ENCODE measurements at regions not wholly inside any gene's neighbourhood (a gene's known extent, or its start where the extent isn't known, plus 50 kb on each side); places are given as distances from the start of the nearest gene placed in this dataset.

- H2AFZ ChIP-seq (ENCODE audit: insufficient read depth, low read length, poor library complexity): no peak overlapping the region
Observed at GRCh38 chr11:121877152-121877551, 238.9 kb downstream of the BLID start.

DNA sequence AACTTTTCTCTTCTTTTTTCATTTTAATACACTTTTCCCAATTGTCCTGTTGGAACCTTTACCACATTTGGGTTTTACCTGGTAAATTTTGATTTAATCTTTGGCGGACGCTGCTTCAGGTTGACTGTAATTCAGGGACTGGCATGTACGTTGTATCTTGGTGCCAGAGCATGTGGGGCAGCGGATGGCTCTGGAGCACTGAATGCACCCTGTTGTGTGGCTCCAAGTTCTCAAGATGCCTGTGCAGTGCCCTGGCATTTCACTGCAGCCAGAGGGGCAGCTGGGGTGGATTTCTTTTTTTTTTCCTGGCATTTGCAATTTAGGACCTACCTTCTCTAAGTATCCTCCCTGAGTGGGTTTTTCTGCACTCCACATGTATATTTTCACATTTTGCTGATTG lies 242.2 kb downstream of the BLID start:
- H2BK12ac ChIP-seq (ENCODE audit: low read length): no peak overlapping the region
- WGBS (ENCODE audit: extremely low coverage, insufficient coverage, insufficient read length): no CpG with 5 or more reads among the region's 4 CpGs

More at GRCh38 chr11:121877152-121877551, 238.9 kb downstream of the BLID start:
- Histone ChIP-seq H3K4me2 (ENCODE audit: low read length) (no peak overlapping the region), H3K79me2 (ENCODE audit: control insufficient read depth, insufficient read depth, low read length, poor library complexity) (no peaks in the 10 kb centered on the region), H3K4me1 (ENCODE audit: control insufficient read depth in 1 of 2, insufficient read depth in 2 of 2, low read length in 2 of 2) (no peaks in the 10 kb centered on the region), H3K4me3 (ENCODE audit: low read depth, low read length) (no peak overlapping the region), H2BK12ac (ENCODE audit: low read length) (no peak overlapping the region), H4K12ac (ENCODE audit: low read depth, low read length) (no peak overlapping the region), H3K4ac (ENCODE audit: low read depth, low read length) (no peak overlapping the region), H2BK5ac (ENCODE audit: low read depth, low read length, poor library complexity) (no peak overlapping the region), H3K27ac (ENCODE audit: low read depth, low read length) (no peak overlapping the region), H3K23ac (ENCODE audit: low read length) (no peak overlapping the region), H3K14ac (ENCODE audit: low read length) (no peak overlapping the region), H3K18ac (ENCODE audit: low read length) (no peak overlapping the region), H3K36me3 (ENCODE audit: control insufficient read depth in 1 of 2, insufficient read depth in 2 of 2, low read length in 2 of 2) (no peaks in the 10 kb centered on the region), H4K8ac (ENCODE audit: low read depth, low read length) (no peak overlapping the region), H3K27me3 (ENCODE audit: insufficient read depth, low read length) (no peaks in the 10 kb centered on the region), H2BK120ac (ENCODE audit: insufficient read depth, low read length, poor library complexity) (no peak overlapping the region), H2AK5ac (ENCODE audit: low read length) (no peak overlapping the region), H3K9me3 (ENCODE audit: insufficient read depth, low read depth, low read length) (peaks cover 1% of the 10 kb centered on the region), H4K91ac (ENCODE audit: low read depth, low read length) (no peak overlapping the region), H3K9ac (ENCODE audit: low read length) (no peak overlapping the region), H3K79me1 (ENCODE audit: low read length) (no peaks in the 10 kb centered on the region)
- no CpG with 5 or more reads among the region's 6 CpGs for WGBS (ENCODE audit: extremely low coverage, insufficient coverage, insufficient read length)
- no peak for DNase-seq

DNA sequence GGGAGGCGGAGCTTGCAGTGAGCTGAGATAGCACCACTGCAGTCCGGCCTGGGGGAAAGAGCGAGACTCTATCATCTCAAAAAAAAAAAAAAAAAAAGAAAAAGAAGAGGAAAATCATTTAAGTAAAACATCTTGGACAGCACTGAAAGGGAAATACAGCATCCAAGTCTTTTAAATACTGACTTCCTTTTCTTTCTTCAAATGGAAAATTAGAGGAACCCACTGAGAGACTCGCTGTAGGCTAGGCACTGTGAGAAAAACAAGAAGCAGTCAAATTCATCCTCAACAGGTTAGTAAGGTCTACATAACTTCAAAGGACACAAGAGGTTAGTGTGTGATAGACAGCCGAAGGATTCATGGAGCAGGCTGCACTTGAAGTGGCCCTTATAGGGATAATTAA lies 243.7 kb downstream of the BLID start:
- H2BK5ac ChIP-seq (ENCODE audit: low read depth, low read length, poor library complexity): no peak overlapping the region
- H4K91ac ChIP-seq (ENCODE audit: low read depth, low read length): no peak overlapping the region
- no peak overlapping the region for H3K9ac ChIP-seq (ENCODE audit: low read length)
- no peak overlapping the region for H2BK120ac ChIP-seq (ENCODE audit: insufficient read depth, low read length, poor library complexity)
- H2AK5ac ChIP-seq (ENCODE audit: low read length): no peak overlapping the region
- no peak overlapping the region for H3K4me2 ChIP-seq (ENCODE audit: low read length)
- no peak overlapping the region for H4K8ac ChIP-seq (ENCODE audit: low read depth, low read length)
- no peaks in the 10 kb centered on the region for H3K4me1 ChIP-seq (ENCODE audit: control insufficient read depth in 1 of 2, insufficient read depth in 2 of 2, low read length in 2 of 2)
- peaks cover 1% of the 10 kb centered on the region for H3K9me3 ChIP-seq (ENCODE audit: insufficient read depth, low read depth, low read length)
- no peak overlapping the region for H3K27ac ChIP-seq (ENCODE audit: low read depth, low read length)
- H3K14ac ChIP-seq (ENCODE audit: low read length): no peak overlapping the region
- no peaks in the 10 kb centered on the region for H3K36me3 ChIP-seq (ENCODE audit: control insufficient read depth in 1 of 2, insufficient read depth in 2 of 2, low read length in 2 of 2)
- H3K27me3 ChIP-seq (ENCODE audit: insufficient read depth, low read length): no peaks in the 10 kb centered on the region
- WGBS (ENCODE audit: extremely low coverage, insufficient coverage, insufficient read length): no CpG with 5 or more reads among the region's 5 CpGs
- no peaks in the 10 kb centered on the region for H3K79me2 ChIP-seq (ENCODE audit: control insufficient read depth, insufficient read depth, low read length, poor library complexity)
- H4K12ac ChIP-seq (ENCODE audit: low read depth, low read length): no peak overlapping the region
- no peak overlapping the region for H3K4ac ChIP-seq (ENCODE audit: low read depth, low read length)
- H3K23ac ChIP-seq (ENCODE audit: low read length): no peak overlapping the region
- no peak overlapping the region for H3K18ac ChIP-seq (ENCODE audit: low read length)
- no peak overlapping the region for H2BK12ac ChIP-seq (ENCODE audit: low read length)
- no peak overlapping the region for H3K4me3 ChIP-seq (ENCODE audit: low read depth, low read length)
- no peak overlapping the region for H2AFZ ChIP-seq (ENCODE audit: insufficient read depth, low read length, poor library complexity)
- no peak for DNase-seq
- no peaks in the 10 kb centered on the region for H3K79me1 ChIP-seq (ENCODE audit: low read length)

More for the DNA sequence above, 242.2 kb downstream of the BLID start:
- Histone ChIP-seq H2BK5ac (ENCODE audit: low read depth, low read length, poor library complexity) (no peak overlapping the region), H3K4ac (ENCODE audit: low read depth, low read length) (no peak overlapping the region), H4K91ac (ENCODE audit: low read depth, low read length) (no peak overlapping the region), H2AFZ (ENCODE audit: insufficient read depth, low read length, poor library complexity) (no peak overlapping the region), H3K4me2 (ENCODE audit: low read length) (no peak overlapping the region), H3K27me3 (ENCODE audit: insufficient read depth, low read length) (no peaks in the 10 kb centered on the region), H3K79me2 (ENCODE audit: control insufficient read depth, insufficient read depth, low read length, poor library complexity) (no peaks in the 10 kb centered on the region), H2BK120ac (ENCODE audit: insufficient read depth, low read length, poor library complexity) (no peak overlapping the region), H3K79me1 (ENCODE audit: low read length) (no peaks in the 10 kb centered on the region), H3K23ac (ENCODE audit: low read length) (no peak overlapping the region), H3K14ac (ENCODE audit: low read length) (no peak overlapping the region), H3K18ac (ENCODE audit: low read length) (no peak overlapping the region), H3K27ac (ENCODE audit: low read depth, low read length) (no peak overlapping the region), H3K36me3 (ENCODE audit: control insufficient read depth in 1 of 2, insufficient read depth in 2 of 2, low read length in 2 of 2) (no peaks in the 10 kb centered on the region), H3K4me3 (ENCODE audit: low read depth, low read length) (no peak overlapping the region), H4K12ac (ENCODE audit: low read depth, low read length) (no peak overlapping the region), H2AK5ac (ENCODE audit: low read length) (no peak overlapping the region), H4K8ac (ENCODE audit: low read depth, low read length) (no peak overlapping the region), H3K9me3 (ENCODE audit: insufficient read depth, low read depth, low read length) (peaks cover 1% of the 10 kb centered on the region), H3K4me1 (ENCODE audit: control insufficient read depth in 1 of 2, insufficient read depth in 2 of 2, low read length in 2 of 2) (no peaks in the 10 kb centered on the region), H3K9ac (ENCODE audit: low read length) (no peak overlapping the region)
- DNase-seq: no peak

DNA sequence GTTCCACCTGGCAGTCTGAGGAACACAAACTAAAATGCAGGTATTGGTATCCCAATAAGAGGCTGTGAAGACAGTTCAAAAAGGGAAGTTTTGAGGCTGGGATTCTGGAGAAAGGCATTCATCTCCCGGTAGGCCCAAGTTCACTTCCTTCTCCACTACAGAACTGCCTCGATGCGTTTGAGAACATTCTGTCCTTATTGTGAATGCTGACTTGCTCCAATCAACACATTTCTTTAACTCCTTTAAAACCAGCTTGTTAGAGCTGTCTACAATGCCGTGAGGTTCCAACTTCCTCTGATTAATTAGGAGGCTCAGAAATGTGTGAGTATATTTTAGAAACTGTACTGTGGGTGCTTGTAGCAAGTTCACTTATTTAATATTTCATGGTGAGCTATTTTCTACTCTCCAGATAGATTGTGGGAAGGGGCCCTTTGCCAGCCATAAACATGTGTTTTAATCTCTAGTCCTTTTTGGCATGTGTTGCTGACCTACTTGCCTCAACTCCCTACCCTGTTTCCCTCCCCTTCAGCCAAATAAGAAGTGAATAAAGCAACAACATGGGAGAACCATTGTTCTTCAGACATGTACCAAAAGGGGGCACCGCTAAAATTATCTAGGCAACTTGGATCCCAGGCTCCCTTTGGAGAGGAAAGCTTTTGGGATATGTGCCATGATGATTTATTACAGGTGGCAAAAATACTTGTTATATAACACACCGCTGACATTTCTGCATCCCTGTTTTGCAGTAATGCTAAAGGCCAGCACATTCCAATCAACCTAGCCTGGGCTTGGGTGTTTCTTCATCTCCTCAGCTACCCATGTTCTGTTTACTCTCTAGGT lies 245.6 kb downstream of the BLID start:
- Histone ChIP-seq H3K27me3 (ENCODE audit: insufficient read depth, low read length) (no peaks in the 10 kb centered on the region), H2BK12ac (ENCODE audit: low read length) (no peak overlapping the region), H3K9ac (ENCODE audit: low read length) (no peak overlapping the region), H2BK5ac (ENCODE audit: low read depth, low read length, poor library complexity) (no peak overlapping the region), H2BK120ac (ENCODE audit: insufficient read depth, low read length, poor library complexity) (no peak overlapping the region), H2AK5ac (ENCODE audit: low read length) (no peak overlapping the region), H3K23ac (ENCODE audit: low read length) (no peak overlapping the region), H2AFZ (ENCODE audit: insufficient read depth, low read length, poor library complexity) (no peak overlapping the region), H3K4me1 (ENCODE audit: control insufficient read depth in 1 of 2, insufficient read depth in 2 of 2, low read length in 2 of 2) (no peaks in the 10 kb centered on the region), H3K36me3 (ENCODE audit: control insufficient read depth in 1 of 2, insufficient read depth in 2 of 2, low read length in 2 of 2) (no peaks in the 10 kb centered on the region), H3K18ac (ENCODE audit: low read length) (no peak overlapping the region), H3K4ac (ENCODE audit: low read depth, low read length) (no peak overlapping the region), H3K79me2 (ENCODE audit: control insufficient read depth, insufficient read depth, low read length, poor library complexity) (no peaks in the 10 kb centered on the region), H3K79me1 (ENCODE audit: low read length) (no peaks in the 10 kb centered on the region), H4K8ac (ENCODE audit: low read depth, low read length) (no peak overlapping the region), H3K4me2 (ENCODE audit: low read length) (no peak overlapping the region), H4K91ac (ENCODE audit: low read depth, low read length) (no peak overlapping the region), H4K12ac (ENCODE audit: low read depth, low read length) (no peak overlapping the region), H3K9me3 (ENCODE audit: insufficient read depth, low read depth, low read length) (peaks cover 1% of the 10 kb centered on the region), H3K14ac (ENCODE audit: low read length) (no peak overlapping the region), H3K4me3 (ENCODE audit: low read depth, low read length) (no peak overlapping the region), H3K27ac (ENCODE audit: low read depth, low read length) (no peak overlapping the region)
- no CpG with 5 or more reads among the region's 6 CpGs for WGBS (ENCODE audit: extremely low coverage, insufficient coverage, insufficient read length)
- no peak for DNase-seq
